NCI-H1436 (cell line): ENCODE measurements at regions not wholly inside any gene's neighbourhood (a gene's known extent, or its start where the extent isn't known, plus 50 kb on each side); places are given as distances from the start of the nearest gene placed in this dataset.

Experiments
- DNase-seq: peaks from one replicate; lab custom pipeline; 2025; lab: John Stamatoyannopoulos, UW

DNA sequence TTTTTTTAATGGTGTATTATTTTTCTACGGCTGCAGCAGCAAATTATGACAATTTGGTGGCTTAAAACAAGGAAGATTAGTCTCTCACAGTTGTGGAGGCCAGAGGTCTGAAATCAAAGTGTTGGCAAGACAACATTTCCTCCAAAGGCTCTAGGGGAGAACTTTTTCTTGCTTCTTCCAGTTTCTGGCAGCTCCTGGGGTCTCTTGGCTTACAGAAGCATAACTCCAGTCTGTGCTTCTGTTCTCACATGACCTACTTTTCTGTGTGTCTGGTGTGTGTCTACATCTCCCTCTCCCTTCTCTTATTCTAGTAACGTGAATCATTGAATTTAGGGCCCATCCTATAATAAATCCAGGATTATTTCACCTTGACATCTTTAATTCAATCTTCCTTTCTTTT lies 551.9 kb upstream of the LUZP2 start:
- no peak for DNase-seq

DNA sequence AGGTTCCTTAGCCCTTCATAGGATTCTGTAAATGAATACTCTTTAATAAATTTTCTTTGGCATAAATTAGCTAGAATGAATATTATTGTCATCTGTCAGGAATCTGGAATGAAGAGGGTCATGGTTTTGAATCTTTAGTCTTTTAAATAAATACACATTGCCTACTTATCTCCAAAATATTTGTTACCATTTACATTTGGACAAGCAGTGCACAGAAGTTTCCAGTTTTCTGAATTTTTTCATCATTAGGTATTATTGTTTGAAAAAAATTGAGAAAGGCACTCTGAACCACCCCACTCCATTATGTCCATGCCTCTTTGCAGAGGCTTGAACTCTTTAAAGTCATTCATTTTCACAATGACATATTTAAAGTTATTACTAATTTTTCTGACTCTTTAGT lies 549.0 kb upstream of the LUZP2 start:
- no peak for DNase-seq

DNA sequence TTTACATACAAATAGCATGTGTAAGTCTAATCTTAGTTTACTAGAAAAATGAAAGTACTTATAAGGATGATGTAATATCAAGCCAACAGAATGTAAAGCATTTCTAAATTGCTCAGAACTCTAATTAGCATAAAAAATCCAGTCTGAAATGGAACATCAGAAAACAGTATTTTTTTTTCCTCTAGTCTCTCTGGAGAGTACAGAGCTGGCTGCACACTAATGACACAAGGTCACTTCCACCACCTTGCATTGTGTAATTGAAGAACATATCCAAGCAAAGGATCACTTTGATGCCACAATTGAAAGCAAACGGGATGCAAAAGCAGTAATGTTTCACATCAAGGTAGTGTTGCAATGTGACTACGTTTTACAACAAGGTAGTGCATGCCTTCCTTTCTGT lies 548.0 kb upstream of the LUZP2 start:
- DNase-seq, result no peak

DNA sequence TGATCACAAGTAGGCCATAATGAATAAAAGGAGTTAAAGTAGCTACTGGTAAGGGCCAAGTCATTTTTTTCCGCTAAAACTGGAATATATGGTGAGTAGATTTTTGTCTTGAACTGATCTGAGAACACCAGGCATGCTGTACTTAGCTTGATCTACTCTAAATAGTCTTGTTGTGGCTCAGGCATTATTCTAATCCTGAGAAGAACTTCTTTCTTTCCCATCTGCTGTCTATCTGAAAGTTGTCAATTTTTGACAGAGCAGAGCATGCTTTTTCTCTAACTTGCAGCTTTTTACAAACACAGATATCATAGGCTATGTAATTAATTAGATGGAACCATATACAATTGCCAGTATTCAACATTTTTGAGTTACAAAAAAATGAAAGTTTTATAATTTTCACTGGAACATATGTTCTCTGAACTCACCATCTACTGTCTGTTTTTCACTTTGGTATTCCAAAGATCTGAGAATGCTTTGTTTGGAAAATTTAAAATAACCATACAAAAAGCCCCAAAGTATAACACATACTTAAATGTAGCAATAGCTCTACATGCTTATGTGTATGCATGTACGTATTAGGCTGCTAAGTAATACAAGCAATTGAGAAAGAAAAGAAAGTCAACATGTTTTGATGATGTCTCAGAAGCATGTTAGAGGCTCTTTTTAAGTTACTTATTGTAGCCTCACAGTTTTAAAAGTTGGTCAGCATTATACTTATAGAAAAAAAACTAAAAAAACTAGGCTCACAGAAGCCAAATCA lies 542.7 kb upstream of the LUZP2 start:
- DNase-seq, result no peak

DNA sequence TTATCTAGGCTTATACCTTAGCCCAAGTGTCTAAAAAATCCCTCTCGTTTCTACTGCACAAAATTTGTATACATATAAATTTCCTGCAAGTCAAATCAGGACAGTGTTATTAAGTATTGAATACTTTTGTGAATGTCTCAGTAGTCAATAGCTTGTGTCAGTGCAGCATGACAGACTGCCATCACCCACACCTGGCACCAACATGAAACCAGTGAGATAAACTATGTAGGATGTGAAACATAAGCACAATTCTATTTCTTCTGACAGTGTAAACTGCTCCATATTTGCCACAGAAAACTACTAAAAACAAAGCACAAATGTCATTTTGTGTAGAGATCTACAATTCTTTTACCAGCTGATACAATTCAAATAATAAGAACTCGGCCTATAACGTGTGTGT lies 542.1 kb upstream of the LUZP2 start:
- DNase-seq, result no peak

DNA sequence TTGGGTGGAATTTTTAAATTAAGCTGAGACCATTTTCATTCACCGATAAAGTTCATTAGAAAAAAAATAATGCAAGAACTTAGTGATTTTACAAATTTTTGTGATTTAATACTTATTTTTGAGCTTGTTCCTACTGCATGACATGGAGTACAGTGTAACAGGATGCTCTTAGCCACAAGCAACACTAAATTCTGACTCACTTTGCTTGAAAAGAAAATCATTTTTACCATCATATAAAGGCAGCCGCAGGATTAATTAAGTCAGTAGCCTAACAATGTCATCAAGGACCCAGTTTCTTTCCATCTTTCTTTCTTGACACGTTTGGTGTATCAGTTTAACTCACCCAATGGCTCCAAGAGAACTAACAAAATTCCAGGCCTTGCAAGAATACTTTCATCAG lies 540.3 kb upstream of the LUZP2 start:
- no peak for DNase-seq

DNA sequence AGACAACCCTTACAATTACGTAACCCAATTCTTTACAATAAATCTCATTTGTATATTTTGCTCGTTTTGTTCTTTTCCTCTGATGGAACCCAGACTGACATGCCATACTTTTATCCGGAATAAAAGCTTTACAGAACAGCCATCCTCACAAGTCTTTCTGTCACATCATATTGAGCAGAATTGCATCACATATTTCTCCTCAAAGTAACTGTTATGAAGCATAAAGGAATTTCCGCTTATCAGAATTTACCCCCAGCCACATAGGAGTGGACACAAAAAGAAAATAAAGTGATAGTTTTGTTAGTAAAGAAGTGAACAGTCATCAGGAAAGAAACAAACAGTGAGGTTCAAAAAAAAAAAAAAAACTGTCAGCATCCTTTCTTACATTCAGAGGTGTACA lies 539.5 kb upstream of the LUZP2 start:
- DNase-seq, result no peak

DNA sequence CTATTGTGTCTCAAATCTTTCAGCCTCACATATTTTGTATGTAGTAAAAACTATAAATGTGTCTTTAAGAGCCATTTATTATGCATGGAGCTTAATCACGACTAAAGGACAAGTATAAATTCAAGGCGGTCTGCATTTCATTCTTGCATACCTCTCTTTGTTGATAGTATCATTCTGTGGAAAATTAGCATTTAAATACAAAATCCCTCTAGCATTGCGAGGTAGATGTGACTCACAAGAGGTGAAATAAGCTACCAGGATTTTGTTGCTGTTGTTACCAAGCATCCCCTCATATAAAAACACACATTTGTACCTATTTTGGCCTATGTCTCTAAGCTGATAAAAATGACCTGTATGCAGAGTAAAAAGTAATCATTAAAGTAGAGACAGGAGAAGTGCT lies 537.4 kb upstream of the LUZP2 start:
- DNase-seq, result no peak

DNA sequence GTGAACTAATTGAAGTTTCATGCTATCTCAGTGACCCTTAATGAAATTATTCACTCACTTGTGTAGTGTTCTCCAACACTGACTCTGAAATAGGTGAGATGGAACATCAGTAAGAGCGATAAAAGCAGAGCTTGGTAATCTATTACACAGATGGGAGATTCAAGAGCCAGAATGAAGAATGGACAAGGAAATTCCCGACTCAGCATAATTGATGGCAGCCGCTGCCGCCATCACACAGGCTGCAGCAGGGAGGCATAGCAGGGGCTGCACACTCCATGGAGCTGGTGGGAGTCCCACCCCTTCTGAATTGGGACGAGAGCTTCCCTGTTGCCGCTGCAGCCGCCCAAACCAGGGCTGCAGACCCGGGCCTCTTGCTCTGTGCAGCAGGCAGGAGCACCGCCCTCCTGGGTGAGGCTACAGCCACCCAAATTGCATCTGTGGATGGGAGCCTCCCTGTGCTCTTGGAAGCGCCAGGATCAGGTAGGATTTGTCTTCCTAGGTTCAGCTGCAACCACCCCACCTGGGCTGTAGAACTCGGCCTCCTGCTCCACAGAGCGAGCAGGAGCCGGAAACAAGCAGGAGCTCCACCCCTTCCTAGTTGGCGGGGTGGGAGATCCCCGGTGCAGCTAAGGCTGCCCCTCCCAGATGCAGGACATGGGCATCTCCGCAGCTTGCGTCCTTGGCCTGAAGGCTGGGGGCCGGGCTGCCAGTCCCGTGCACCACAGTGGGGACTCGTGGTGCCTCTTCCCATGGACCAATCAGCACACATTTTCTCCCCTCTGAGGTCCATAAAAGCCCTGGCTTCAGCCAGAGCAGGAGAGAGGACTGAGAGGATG lies 535.1 kb upstream of the LUZP2 start:
- no peak for DNase-seq

DNA sequence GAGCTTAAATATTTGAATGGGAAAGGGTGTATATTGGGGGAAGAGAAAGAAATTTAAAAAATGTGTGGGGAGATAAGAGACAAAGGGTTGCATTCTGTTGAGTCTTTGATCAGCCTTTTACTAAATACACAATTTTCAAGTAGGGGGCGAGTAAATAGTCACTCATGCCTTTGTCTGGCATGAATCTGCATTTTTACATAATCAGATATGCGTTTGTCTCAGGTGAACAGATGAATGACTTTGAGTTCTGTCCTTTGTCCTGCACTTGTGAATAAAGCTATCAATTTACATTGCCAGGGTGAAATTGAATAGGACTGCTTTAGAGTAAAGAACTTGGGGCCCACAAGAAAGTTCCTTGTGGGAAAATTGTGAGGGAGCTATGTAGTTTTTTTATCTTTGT lies 523.6 kb upstream of the LUZP2 start:
- no peak for DNase-seq

DNA sequence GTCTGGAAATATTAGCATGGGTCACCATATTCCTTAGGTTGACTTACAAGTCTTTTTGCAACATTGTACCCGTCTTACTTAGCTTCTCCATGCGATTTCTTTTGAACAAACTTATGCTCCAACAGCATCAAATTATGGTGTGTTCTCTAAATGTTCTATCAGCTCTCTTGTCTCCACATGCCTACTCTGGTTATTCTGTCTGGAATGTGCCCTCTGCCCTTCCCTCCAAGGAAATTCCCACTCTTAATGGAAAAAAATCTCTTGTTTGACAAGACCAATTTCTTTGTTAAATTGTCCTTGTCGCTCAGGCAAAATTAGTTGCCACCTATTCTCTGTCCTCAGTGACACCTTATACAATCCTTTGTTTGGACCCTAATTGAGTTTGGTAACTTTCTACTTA lies 522.8 kb upstream of the LUZP2 start:
- no peak for DNase-seq

DNA sequence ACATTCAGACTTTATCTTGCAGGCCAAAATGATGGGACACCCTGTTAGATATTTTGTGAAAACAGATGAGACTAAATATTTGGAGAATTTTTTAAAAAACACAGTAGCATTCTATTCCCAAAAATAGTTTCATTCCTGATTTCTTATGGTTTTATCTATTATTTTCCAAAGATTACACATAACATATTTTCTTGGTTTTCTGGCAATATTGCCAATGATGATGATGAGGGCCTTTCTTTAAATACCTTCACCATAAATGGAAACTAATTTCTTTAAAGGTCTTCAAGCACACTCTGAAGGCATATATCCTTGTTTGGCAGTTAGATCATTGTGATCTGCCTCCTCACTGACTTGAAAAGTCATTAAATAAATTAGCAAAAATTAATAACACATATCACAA lies 522.3 kb upstream of the LUZP2 start:
- no peak for DNase-seq

DNA sequence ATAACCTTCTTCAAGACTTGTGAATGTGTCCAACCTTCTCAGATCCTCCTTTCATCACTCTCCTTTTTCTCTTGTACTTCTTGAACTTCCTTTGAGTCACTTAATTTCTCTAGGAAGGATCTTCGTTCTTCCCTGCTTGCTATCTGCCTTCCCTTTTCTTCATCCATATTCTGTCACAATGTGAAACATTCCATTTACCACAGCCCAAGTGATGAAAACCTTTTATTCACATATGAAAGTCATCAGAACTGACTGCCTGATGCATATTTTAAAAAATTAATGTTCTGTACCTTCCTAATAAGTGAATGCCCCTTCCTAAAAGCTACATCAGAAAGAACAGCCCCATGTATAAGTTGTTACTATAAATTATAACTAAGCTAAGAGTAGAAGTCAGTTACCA lies 520.4 kb upstream of the LUZP2 start:
- DNase-seq, result no peak

DNA sequence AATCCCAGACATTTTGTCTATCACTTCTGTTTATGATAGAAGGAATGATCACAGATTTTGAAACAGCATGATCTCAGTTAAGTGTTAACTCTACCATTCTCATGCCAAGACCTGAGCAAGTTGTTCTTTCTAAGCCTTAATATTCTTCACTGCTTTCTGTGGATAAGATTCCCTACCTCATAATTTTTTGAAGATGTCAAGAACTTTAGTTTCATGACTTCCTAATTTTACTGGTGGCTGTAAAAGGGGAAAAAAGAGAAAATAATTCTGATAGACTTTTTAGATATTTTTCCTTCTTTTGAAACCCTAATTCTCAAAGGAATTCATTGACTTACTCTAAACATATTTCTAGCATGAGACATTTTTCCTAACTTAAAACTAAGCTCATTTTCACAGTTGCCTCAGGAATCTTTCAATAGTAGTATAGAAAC lies 520.0 kb upstream of the LUZP2 start:
- DNase-seq, result no peak

DNA sequence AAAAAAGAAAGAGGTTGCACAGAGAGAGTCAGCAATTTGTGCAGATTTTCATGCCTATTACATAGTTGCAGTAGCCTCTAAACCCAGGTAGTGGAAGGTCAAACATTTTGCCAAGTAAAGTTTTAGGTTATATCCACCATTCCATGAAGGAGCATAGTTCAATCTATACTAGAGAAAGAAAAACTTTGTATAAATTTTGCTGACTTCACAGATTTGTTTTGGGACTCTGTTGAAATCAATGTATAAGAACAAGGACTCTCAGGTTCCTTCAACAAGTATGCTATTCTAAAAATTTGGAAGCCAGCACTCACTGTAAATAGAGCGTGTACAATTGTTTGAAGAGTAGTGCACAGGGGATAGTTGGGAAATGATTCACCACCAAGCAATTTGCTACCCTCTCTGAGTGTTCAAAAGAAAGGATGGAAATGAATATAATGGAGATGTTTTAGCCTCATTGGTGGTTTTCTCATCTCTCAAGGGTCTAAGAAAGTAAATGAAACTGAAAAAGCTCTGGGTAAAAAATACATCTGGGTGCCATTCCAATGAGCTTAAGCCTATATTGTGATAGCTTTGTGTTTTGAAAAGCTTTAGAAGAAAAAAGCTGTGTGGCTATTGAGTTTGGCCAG lies 508.4 kb upstream of the LUZP2 start:
- no peak for DNase-seq

DNA sequence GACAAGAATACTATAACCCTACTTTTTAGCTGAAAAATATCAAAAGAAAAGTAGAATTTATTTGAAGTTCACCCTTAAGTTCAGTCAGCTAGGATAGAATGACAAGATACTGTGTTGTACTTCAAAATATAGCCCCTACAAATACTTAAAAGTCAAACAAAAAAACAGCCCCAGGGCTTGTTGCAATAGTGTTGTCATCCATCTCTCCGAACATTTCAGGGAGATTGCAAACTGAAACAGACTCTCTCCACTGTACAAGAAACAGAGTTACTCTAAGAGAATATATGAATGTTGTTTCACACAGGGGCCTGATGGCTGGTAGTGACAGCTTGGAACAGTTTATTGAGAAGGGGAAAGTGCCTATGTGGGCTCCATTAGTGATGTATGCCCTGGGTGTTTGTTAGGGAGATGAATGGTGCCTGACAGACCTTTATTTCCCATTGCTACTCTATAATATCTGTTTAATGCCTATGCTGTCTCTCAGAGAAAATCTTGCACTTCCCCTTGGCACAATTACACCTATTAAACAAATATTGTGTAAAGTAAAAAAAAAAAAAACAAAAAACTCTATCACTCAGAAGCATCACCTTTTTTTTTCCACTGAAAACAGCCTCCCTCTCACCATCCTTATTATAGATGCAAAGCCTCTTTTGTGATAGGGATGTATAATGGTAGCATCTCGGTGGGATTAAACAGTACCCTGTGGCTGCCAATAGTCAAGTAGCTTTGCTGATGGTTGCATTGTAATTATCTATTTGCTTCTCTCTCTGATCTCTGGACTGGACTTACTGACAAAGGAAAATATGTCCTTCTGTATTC lies 506.3 kb upstream of the LUZP2 start:
- DNase-seq, result no peak

DNA sequence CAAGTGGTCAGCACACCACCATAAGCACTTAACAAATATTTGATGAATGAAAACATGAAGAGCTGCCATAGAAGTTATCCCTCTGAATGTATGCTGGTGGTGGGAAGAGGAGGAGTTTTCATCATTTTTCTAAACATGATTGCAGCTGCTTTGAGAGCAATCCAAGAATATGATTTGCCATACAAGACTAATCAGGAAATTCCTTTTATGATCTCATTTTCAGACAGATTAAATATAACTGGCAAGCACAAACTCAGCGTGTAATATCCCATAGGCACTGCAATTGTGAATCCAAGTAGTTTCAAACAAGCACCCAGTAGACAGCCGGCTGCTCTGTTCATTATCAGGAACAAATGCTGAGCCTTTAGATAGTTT lies 505.7 kb upstream of the LUZP2 start:
- DNase-seq, result no peak

DNA sequence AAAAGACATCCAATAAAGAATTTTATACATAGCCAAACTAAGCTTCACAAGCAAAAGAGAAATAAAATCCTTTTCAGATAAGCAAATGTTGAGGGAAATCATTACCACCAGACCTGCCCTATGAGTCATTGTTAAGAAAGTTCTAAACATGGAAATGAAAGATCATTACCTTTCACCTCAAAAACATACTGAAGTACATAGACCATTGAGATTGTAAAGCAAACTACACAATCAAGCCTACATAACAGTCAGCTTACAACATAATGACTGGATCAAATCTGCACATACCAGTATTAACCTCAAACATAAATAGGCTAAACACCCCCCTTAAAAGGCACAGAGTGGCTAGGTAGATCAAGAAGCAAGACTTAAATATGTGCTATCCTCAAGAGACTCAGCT lies 501.0 kb upstream of the LUZP2 start:
- DNase-seq, result no peak

DNA sequence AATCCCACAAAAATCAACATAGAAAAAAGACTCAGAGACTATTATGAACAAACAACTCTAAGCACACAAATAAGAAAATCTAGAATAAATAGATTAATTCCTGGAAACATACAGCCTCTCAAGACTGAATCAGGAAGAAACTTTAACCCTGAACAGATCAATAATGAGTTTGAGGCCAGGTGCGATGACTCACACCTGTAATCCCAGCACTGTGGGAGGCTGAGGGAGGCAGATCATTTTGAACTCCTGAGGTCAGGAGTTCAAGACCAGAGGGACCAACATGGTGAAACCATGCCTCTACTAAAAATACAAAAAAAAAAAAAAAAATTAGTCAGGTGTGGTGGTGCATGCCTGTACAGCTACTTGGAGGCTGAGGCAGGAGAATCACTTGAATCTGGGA lies 499.5 kb upstream of the LUZP2 start:
- no peak for DNase-seq

DNA sequence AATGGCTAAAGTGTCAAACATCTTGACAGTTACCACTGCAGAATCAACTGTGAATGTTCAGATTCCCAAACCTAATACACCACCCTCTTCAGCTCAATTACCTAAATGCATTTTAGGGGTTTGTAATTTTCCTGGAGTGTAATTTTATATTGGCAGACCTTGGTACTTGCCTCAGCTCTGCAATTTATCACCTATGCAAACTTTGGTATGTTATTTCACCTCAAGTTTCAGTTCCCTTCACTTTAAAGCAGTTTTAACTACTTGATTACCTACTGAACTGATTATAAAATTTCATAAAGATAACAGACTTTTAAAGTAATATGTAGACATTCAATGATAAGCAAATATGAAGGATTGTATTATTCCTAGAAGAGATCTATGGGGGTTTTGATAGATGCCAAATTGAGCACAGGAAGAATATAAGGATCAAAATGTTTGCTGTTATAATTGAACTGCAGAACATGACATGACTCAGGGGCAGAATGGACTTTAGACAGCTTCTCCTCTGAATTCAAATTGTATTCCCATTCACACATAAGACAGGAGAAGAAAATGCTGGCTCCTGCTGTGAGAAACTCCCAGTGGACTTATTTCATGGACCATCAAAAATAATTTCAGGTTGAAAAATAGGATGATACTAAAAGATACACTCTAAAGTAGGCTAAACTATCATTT lies 491.5 kb upstream of the LUZP2 start:
- no peak for DNase-seq

DNA sequence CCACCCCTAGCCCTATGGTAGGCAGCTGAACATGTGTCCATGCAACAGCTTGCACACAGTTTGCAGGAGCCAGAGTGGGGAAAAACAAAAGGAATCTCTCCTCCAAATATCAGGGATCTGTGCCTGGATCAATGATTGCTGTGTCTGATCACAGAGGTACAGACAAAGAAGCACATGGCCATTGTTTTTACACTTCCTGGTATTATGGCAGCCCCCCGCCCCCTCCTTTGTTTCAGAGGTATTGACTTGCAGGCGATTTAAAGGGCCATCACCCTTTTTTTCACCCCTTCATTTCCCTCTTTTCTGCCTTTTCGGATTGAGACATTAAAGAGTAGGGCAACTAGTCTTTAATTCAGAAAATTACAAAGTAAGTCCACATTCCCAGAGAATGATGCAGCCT lies 453.0 kb upstream of the LUZP2 start:
- DNase-seq, result no peak

DNA sequence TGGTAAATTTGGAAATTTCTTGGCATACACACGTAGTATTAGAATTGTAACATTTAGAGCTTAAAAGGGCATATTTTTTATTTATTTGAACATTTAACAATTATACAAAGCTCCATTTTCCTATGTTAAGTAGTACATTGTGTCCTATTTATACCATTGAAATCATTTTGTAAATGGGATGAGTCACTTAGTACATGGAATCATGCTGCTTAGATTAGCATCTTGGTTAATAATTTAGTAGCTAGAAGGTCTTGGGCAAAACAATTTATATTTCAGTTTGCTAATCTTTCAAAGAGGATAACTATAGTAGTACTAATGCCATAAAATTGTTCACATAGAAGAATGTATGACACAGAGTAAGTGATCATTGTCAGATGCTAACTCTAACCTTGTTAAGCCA lies 450.1 kb upstream of the LUZP2 start:
- no peak for DNase-seq
